HEK293T (cell line): ENCODE measurements at regions not wholly inside any gene's neighbourhood (a gene's known extent, or its start where the extent isn't known, plus 50 kb on each side); places are given as distances from the start of the nearest gene placed in this dataset.

Experiments used
- CTCF ChIA-PET: fragments of 350-600 bp; formaldehyde crosslinking; extraction: SDS; loops from one replicate; lab custom pipeline; 2021; ENCODE audit warnings: antibody characterized with exemption, inconsistent platforms; lab: Yijun Ruan, JAX
- POLR2A ChIA-PET: fragments of 350-600 bp; formaldehyde crosslinking; extraction: SDS; loops from one replicate; lab custom pipeline; 2020; ENCODE audit warnings: antibody characterized with exemption, inconsistent platforms; lab: Yijun Ruan, JAX
- DNase-seq: peaks from one replicate; pipeline ENCODE4 v3.0.0; 2012; ENCODE audit warnings: mixed read lengths; ENCODE audit errors: extremely low spot score
- ARNT ChIP-seq: fragments of 450-650 bp; IDR thresholded peaks from 2 replicates; pipeline ENCODE4 v1.6.1; 2017; ENCODE audit warnings: mild to moderate bottlenecking
- BHLHE40 ChIP-seq: fragments of 450-650 bp; IDR thresholded peaks from 2 replicates; pipeline ENCODE4 v1.6.1; 2016; ENCODE audit warnings: mild to moderate bottlenecking, moderate library complexity, borderline replicate concordance
- CTBP1 ChIP-seq: fragments of 450-650 bp; IDR thresholded peaks from 2 replicates; pipeline ENCODE4 v1.6.1; 2016; ENCODE audit warnings: borderline replicate concordance
- ELF4 ChIP-seq: fragments of 450-650 bp; IDR thresholded peaks from 2 replicates; pipeline ENCODE4 v1.6.1; 2017; ENCODE audit warnings: antibody characterized with exemption
- FOXA1 ChIP-seq: fragments of 450-650 bp; IDR thresholded peaks from 2 replicates; pipeline ENCODE4 v1.6.1; 2016; ENCODE audit warnings: mild to moderate bottlenecking
- FOXK2 ChIP-seq: fragments of 450-650 bp; IDR thresholded peaks from 2 replicates; pipeline ENCODE4 v1.6.1; 2016; ENCODE audit warnings: mild to moderate bottlenecking
- FOXM1 ChIP-seq: fragments of 450-650 bp; IDR thresholded peaks from 2 replicates; pipeline ENCODE4 v1.6.1; 2017; ENCODE audit warnings: mild to moderate bottlenecking, borderline replicate concordance
- HDGF ChIP-seq: fragments of 450-650 bp; IDR thresholded peaks from 2 replicates; pipeline ENCODE4 v1.6.1; 2017; ENCODE audit warnings: antibody characterized with exemption, borderline replicate concordance
- L3MBTL2 ChIP-seq: fragments of 450-650 bp; conservative IDR thresholded peaks from 2 replicates; pipeline ENCODE4 v1.6.1; 2016; ENCODE audit warnings: mild to moderate bottlenecking
- LEF1 ChIP-seq: fragments of 450-650 bp; IDR thresholded peaks from 2 replicates; pipeline ENCODE4 v1.6.1; 2017; ENCODE audit warnings: mild to moderate bottlenecking, borderline replicate concordance
- NFRKB ChIP-seq: fragments of 450-650 bp; IDR thresholded peaks from 2 replicates; pipeline ENCODE4 v1.6.1; 2016; ENCODE audit warnings: mild to moderate bottlenecking, moderate library complexity
- SP1 ChIP-seq: fragments of 450-650 bp; IDR thresholded peaks from 2 replicates; pipeline ENCODE4 v1.6.1; 2017
- SUZ12 ChIP-seq: fragments of 450-650 bp; IDR thresholded peaks from 2 replicates; pipeline ENCODE4 v1.6.1; 2016; ENCODE audit warnings: mild to moderate bottlenecking
- TARDBP ChIP-seq: fragments of 450-650 bp; IDR thresholded peaks from 2 replicates; pipeline ENCODE4 v1.6.1; 2016
- ZNF384 ChIP-seq: fragments of 450-650 bp; IDR thresholded peaks from 2 replicates; pipeline ENCODE4 v1.6.1; 2016
- TF ChIP-seq, protein P1 (sequence below): fragments of 450-650 bp; IDR thresholded peaks from 2 replicates; pipeline ENCODE4 v1.6.1; 2016

GRCh38 chr6:91718198-91718597, 1131.3 kb upstream of the MAP3K7 start:
- DNase-seq = no peak
- no peak for TF ChIP-seq FOXK2
- CTCF ChIA-PET = no interaction called here
- POLR2A ChIA-PET = no interaction called here

DNA sequence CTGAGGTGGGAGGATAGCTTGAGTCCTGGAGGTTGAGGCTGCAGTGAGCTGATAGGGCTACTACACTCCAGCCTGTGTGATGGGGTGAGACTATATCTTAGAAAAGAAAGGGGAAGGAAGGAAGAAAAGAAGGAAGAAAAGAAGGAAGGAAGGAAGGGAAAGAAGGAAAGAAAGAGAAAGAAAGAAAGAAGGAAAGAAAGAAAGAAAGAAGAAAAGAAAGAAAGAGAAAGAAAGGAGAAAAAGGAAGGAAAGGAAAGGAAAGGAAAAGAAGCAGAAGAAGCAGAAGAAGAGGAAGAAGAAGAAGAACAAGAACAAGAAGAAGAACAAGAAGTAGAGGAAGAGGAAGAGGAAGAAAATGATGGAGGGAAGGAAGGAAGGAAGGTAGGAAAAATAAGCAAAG, 1130.2 kb upstream of the MAP3K7 start:
- CTCF ChIA-PET = no interaction called here
- TF ChIP-seq FOXM1 = no peak
- no peak for TF ChIP-seq BHLHE40
- no peak for TF ChIP-seq SP1
- no peak for TF ChIP-seq FOXA1
- TF ChIP-seq ZNF384 = no peak
- TF ChIP-seq LEF1 = no peak
- TF ChIP-seq ELF4 = no peak
- TF ChIP-seq ARNT = no peak
- TF ChIP-seq L3MBTL2 = no peak
- no peak for TF ChIP-seq HDGF
- no peak for TF ChIP-seq CTBP1
- no peak for TF ChIP-seq SUZ12
- TF ChIP-seq, protein P1, sequence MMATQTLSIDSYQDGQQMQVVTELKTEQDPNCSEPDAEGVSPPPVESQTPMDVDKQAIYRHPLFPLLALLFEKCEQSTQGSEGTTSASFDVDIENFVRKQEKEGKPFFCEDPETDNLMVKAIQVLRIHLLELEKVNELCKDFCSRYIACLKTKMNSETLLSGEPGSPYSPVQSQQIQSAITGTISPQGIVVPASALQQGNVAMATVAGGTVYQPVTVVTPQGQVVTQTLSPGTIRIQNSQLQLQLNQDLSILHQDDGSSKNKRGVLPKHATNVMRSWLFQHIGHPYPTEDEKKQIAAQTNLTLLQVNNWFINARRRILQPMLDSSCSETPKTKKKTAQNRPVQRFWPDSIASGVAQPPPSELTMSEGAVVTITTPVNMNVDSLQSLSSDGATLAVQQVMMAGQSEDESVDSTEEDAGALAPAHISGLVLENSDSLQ = no peak
- no peak for TF ChIP-seq NFRKB
- POLR2A ChIA-PET = no interaction called here
- DNase-seq = no peak

DNA sequence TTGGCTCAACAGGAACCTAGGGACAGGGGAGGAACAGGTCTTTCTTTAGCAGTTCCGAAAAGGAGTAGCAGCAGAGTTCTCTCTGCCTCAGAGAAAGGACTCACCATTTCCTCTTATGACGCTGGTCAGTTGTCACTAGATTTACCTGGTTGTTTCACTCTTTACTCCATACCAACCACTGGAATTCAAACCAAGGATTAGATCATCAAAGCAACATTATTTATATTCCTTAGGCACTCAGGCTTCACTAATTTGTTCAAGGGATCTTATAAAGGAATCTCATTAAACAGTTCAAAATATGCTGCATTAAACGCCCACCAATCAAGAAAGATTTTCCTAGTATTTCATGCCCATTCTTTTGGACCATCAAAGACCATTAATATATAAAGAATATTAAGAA, 1129.5 kb upstream of the MAP3K7 start:
- no peak for DNase-seq
- CTCF ChIA-PET = no interaction called here
- POLR2A ChIA-PET = no interaction called here
- TF ChIP-seq FOXM1 (no peak), ELF4 (no peak), SP1 (no peak), HDGF (no peak), ZNF384 (no peak), BHLHE40 (no peak), L3MBTL2 (no peak), FOXA1 (no peak), CTBP1 (no peak), FOXK2 (no peak), SUZ12 (no peak), ARNT (no peak), NFRKB (no peak), LEF1 (no peak), TARDBP (no peak)
- TF ChIP-seq, protein P1 = no peak

- TF ChIP-seq, protein P1 = no peak
- TF ChIP-seq ELF4 (no peak), BHLHE40 (no peak), L3MBTL2 (no peak), NFRKB (no peak), ZNF384 (no peak), HDGF (no peak), FOXA1 (no peak), TARDBP (no peak), ARNT (no peak)
- ChIA-PET POLR2A (no interaction called here), CTCF (no interaction called here)
- no peak for DNase-seq
Measured at GRCh38 chr6:91715171-91715805, 1128.4 kb upstream of the MAP3K7 start.

DNA sequence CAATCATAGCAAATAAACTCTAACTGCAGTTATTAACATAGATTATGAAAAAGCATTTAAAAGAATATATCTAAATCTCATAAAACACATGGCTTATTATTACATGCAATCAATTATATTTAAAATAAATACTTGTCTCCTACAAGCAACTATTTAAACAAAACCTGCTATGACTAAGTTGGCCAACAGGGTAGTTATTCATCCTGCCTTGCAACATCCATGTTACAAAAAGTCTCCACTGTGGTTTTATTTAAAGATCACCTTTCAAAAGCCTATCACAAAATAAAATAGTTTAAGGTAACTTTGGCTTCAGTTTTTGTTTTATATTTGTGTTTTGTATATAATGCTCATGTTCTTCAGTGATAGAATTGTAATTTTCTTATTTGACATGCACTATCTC, 1127.0 kb upstream of the MAP3K7 start:
- ChIA-PET POLR2A (no interaction called here), CTCF (no interaction called here)
- TF ChIP-seq SP1 = no peak
- TF ChIP-seq HDGF = no peak
- TF ChIP-seq FOXM1 = no peak
- TF ChIP-seq SUZ12 = no peak
- no peak for TF ChIP-seq LEF1
- TF ChIP-seq NFRKB = no peak
- TF ChIP-seq, protein P1 = no peak
- no peak for TF ChIP-seq FOXA1
- TF ChIP-seq FOXK2 = no peak
- no peak for TF ChIP-seq BHLHE40
- TF ChIP-seq ARNT = no peak
- no peak for TF ChIP-seq CTBP1
- TF ChIP-seq ZNF384 = no peak
- TF ChIP-seq L3MBTL2 = no peak
- no peak for TF ChIP-seq ELF4
- TF ChIP-seq TARDBP = no peak
- DNase-seq = no peak

- ChIA-PET CTCF (no interaction called here), POLR2A (no interaction called here)
- no peak for TF ChIP-seq ZNF384
- no peak for TF ChIP-seq SUZ12
- no peak for DNase-seq
Measured at GRCh38 chr6:91711518-91711917, 1124.6 kb upstream of the MAP3K7 start.
